Breast epithelium (tissue), 4 donors: ENCODE measurements at regions not wholly inside any gene's neighbourhood (a gene's known extent, or its start where the extent isn't known, plus 50 kb on each side); places are given as distances from the start of the nearest gene placed in this dataset.

Source experiments
- DNase-seq, 2 donors: peaks; one replicate each; pipeline ENCODE4 v3.0.0-alpha.2; 2019; ENCODE audit warnings: low spot score in 2 of 2
- H3K27ac ChIP-seq, 2 donors: fragments of 200-600 bp; sonication (generic) in 1 of 2; one replicate each; pipeline ENCODE4 v1.5.1; 2016 to 2019; ENCODE audit warnings: mild to moderate bottlenecking in 1 of 2
- H3K27me3 ChIP-seq, 2 donors: fragments of 200-600 bp; sonication (generic) in 1 of 2; one replicate each; pipeline versions ENCODE4 v1.5.1 to v1.6.0; 2017 to 2019; ENCODE audit warnings: control low read depth in 1 of 2, mild to moderate bottlenecking in 1 of 2
- H3K36me3 ChIP-seq: fragments of 200-600 bp; one replicate; pipeline ENCODE4 v1.5.1; 2019
- H3K4me1 ChIP-seq, 2 donors: fragments of 200-600 bp; sonication (generic); one replicate each; pipeline ENCODE4 v1.5.1; 2016 to 2019; ENCODE audit warnings: control low read depth in 1 of 2
- H3K4me3 ChIP-seq, 3 donors: fragments of 200-600 bp; sonication (generic); 1 replicate in 2 of 3; 2 replicates in 1 of 3; pipeline ENCODE4 v1.5.1; 2016 to 2019; ENCODE audit warnings: mild to moderate bottlenecking in 3 of 3, moderate library complexity in 2 of 3
- H3K9me3 ChIP-seq, 2 donors: fragments of 200-600 bp; sonication (generic) in 1 of 2; one replicate each; pipeline ENCODE4 v1.5.1; 2016 to 2019; ENCODE audit warnings: control low read depth in 1 of 2
- POLR2A ChIP-seq: fragments of 450-650 bp; IDR thresholded peaks from one replicate; pipeline ENCODE4 v1.6.1; 2016; ENCODE audit warnings: antibody characterized with exemption, mild to moderate bottlenecking, moderate library complexity
- POLR2AphosphoS5 ChIP-seq, 3 donors: sonication (generic); formaldehyde crosslinking; IDR thresholded peaks; one replicate each; pipeline ENCODE4 v1.6.1; 2017; ENCODE audit warnings: antibody characterized with exemption in 3 of 3
- intact Hi-C: fragments of 100-400 bp; cut with DNase I; formaldehyde crosslinking; loops from one replicate; pipeline ENCODE4 v1.15.1; 2023; ENCODE audit warnings: low total_unique reads
- TF ChIP-seq, protein P1 (sequence below), 3 donors: fragments of 450-650 bp; IDR thresholded peaks; one replicate each; pipeline ENCODE4 v1.5.1; 2016 to 2017; ENCODE audit warnings: antibody characterized with exemption in 3 of 3, mild to moderate bottlenecking in 3 of 3, moderate library complexity in 3 of 3

DNA sequence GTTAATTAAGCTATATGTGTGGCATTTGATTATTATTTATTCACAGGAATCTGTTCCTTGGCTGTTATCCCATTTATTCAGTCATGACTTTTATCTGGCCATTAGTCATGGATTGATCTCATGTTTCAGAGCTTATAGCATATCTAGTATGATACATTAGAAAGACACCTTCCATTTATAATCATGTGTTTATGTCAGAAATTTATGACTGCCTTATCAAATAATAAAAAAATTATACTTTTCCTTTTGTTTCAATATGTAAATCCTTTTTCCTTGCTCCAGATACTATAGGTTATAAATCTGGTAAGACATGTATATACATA lies 248.0 kb upstream of the PDE3A start:
- no peaks in the 10 kb centered on the region for H3K36me3 ChIP-seq
- H3K9me3 ChIP-seq: no peaks in the 10 kb centered on the region
- no peak for DNase-seq
- H3K4me1 ChIP-seq: no peaks in the 10 kb centered on the region
- H3K4me3 ChIP-seq: no peak overlapping the region
- H3K27ac ChIP-seq: no peak overlapping the region
- TF ChIP-seq POLR2AphosphoS5 (IDR thresholded peaks at IDR 0.05) (no peak), POLR2A (no peak)
- TF ChIP-seq, protein P1, sequence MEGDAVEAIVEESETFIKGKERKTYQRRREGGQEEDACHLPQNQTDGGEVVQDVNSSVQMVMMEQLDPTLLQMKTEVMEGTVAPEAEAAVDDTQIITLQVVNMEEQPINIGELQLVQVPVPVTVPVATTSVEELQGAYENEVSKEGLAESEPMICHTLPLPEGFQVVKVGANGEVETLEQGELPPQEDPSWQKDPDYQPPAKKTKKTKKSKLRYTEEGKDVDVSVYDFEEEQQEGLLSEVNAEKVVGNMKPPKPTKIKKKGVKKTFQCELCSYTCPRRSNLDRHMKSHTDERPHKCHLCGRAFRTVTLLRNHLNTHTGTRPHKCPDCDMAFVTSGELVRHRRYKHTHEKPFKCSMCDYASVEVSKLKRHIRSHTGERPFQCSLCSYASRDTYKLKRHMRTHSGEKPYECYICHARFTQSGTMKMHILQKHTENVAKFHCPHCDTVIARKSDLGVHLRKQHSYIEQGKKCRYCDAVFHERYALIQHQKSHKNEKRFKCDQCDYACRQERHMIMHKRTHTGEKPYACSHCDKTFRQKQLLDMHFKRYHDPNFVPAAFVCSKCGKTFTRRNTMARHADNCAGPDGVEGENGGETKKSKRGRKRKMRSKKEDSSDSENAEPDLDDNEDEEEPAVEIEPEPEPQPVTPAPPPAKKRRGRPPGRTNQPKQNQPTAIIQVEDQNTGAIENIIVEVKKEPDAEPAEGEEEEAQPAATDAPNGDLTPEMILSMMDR (IDR thresholded peaks at IDR 0.05): no peak
- intact Hi-C loops: no loop called here
- H3K27me3 ChIP-seq: no peaks in the 10 kb centered on the region

DNA sequence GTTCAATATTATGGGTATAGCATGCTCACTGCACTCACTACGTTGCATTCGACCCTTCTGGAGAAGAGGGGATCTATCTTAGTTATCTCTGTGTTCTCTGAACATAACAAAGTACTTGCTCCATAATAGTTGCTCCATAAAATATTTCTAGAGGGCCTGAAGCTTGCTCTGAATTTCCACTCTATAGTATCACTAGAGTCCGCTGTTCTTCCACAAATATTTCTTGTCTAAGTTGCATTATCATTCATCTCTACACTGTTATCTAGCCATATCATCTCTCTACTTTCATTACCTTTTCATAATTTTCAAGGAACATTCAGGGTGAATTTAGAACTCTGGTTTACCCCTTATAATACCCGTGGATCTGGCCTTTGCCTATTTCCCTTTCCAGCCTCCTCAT lies 246.1 kb upstream of the PDE3A start:
- Histone ChIP-seq H3K9me3 (no peaks in the 10 kb centered on the region), H3K27ac (no peak overlapping the region), H3K4me3 (no peak overlapping the region), H3K27me3 (no peaks in the 10 kb centered on the region), H3K4me1 (no peaks in the 10 kb centered on the region), H3K36me3 (no peaks in the 10 kb centered on the region)
- intact Hi-C loops: no loop called here
- TF ChIP-seq POLR2A (no peak), POLR2AphosphoS5 (IDR thresholded peaks at IDR 0.05) (no peak)
- TF ChIP-seq, protein P1 (IDR thresholded peaks at IDR 0.05): no peak
- no peak for DNase-seq

DNA sequence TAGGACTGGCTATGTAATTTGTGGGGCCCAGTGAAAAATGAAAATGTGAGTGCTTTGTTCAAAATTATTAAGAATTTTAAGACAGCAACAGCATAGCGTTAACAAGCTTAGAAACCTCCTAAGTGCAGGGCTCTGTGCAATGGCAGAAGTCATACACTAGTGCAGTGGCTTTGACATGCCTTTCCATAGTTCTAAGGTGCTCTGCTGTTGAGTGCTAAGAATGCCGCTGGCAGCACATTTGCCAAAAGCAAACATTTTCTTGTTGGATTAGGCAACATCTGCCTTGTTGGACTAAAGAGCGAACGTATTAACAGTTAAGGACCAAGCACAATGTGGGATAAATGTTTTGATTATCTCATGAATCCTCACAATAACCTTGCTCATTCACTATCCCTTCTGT lies 244.9 kb upstream of the PDE3A start:
- H3K4me3 ChIP-seq: no peak overlapping the region
- H3K27me3 ChIP-seq: no peaks in the 10 kb centered on the region
- H3K27ac ChIP-seq: no peak overlapping the region
- TF ChIP-seq POLR2AphosphoS5 (IDR thresholded peaks at IDR 0.05): no peak
- TF ChIP-seq POLR2A: no peak
- TF ChIP-seq, protein P1 (IDR thresholded peaks at IDR 0.05): no peak
- no peaks in the 10 kb centered on the region for H3K4me1 ChIP-seq
- DNase-seq: no peak
- intact Hi-C loops: no loop called here
- no peaks in the 10 kb centered on the region for H3K9me3 ChIP-seq
- H3K36me3 ChIP-seq: no peaks in the 10 kb centered on the region

DNA sequence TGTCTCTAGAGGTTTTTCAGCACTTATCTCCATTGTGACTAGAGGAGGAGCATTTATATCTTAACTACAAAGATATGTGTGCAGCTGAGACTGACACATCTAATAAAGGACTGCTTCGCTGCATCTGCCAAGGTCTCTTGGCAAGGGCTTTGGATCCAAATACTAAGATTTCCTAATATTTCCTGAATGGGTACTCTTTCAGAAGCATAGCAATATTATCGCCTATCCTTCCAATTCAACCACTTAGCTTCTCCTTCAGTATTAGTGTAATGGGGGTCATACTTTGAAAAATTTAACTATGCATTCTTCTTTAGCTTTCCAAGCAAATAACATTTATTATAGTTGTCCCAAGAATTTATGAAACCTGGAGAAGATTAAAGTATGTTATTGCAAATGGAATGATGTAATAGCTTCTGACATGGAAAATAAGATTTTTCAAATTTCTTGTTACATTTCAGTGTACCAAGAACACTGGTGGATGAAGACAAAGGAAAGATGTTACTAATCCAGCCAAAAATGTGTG lies 243.0 kb upstream of the PDE3A start:
- Histone ChIP-seq H3K9me3 (no peaks in the 10 kb centered on the region), H3K36me3 (no peaks in the 10 kb centered on the region), H3K4me1 (no peaks in the 10 kb centered on the region), H3K27me3 (no peaks in the 10 kb centered on the region), H3K4me3 (no peak overlapping the region), H3K27ac (no peak overlapping the region)
- DNase-seq: no peak
- intact Hi-C loops: no loop called here
- TF ChIP-seq POLR2A: no peak
- TF ChIP-seq, protein P1 (IDR thresholded peaks at IDR 0.05): no peak
- no peak for TF ChIP-seq POLR2AphosphoS5 (IDR thresholded peaks at IDR 0.05)

DNA sequence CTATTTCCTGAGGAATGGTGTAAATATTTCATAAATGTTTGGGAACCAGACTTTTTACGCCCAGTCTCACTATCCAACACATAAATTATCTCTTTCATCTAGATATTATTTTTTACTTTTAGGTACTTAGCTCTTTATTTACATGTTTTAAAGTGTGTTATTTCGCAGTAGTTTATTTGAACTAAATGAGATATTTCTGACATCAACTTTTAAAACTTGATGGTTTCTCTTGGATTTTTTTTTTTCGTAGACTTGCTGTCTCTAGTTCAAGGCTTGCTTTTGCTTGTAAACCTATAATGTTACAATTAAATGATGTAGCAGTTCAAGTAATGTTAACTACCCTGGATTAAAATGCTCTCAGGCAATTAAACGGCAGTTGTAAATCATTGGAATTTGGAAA lies 241.7 kb upstream of the PDE3A start:
- intact Hi-C loops: no loop called here
- DNase-seq: no peak
- TF ChIP-seq POLR2AphosphoS5 (IDR thresholded peaks at IDR 0.05) (no peak), POLR2A (no peak)
- H3K27ac ChIP-seq: no peak overlapping the region
- H3K36me3 ChIP-seq: no peaks in the 10 kb centered on the region
- no peaks in the 10 kb centered on the region for H3K4me1 ChIP-seq
- H3K9me3 ChIP-seq: no peaks in the 10 kb centered on the region
- no peak overlapping the region for H3K4me3 ChIP-seq
- H3K27me3 ChIP-seq: no peaks in the 10 kb centered on the region

DNA sequence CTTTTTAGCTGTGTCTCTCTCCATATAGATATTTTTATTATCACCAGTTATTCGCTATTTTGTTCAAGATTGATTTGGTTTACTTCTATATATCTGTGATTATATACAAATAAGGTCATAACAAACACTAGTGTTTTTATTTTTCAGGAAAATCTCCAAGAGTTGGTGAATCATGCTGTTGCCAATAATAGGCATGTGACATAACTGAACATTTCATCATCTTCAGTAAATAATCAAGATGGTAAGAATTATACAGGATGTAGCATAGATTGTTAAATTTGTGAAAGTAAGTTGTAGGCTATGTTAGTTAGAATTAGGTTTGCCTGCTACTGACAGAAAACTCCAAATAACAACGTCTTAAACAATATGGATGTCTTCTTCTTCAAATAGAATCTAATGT lies 240.9 kb upstream of the PDE3A start:
- no peaks in the 10 kb centered on the region for H3K4me1 ChIP-seq
- no peak for DNase-seq
- intact Hi-C loops: no loop called here

More for the DNA sequence above, 240.9 kb upstream of the PDE3A start:
- no peaks in the 10 kb centered on the region for H3K27me3 ChIP-seq
- no peaks in the 10 kb centered on the region for H3K36me3 ChIP-seq
- H3K4me3 ChIP-seq: no peak overlapping the region
- no peak overlapping the region for H3K27ac ChIP-seq
- no peak for TF ChIP-seq POLR2A
- TF ChIP-seq, protein P1 (IDR thresholded peaks at IDR 0.05): no peak
- no peak for TF ChIP-seq POLR2AphosphoS5 (IDR thresholded peaks at IDR 0.05)
- no peaks in the 10 kb centered on the region for H3K9me3 ChIP-seq
